HL-60 (cell line): ENCODE measurements at regions not wholly inside any gene's neighbourhood (a gene's known extent, or its start where the extent isn't known, plus 50 kb on each side); places are given as distances from the start of the nearest gene placed in this dataset.

Experiments
- CTCF ChIP-seq: IDR thresholded peaks from one replicate; pipeline ENCODE4 v1.5.1; 2011; ENCODE audit warnings: low read length, control low read depth, inconsistent platforms; ENCODE audit not compliant: insufficient read depth
- GABPA ChIP-seq: IDR thresholded peaks from 2 replicates; pipeline ENCODE4 v1.6.1; 2012; ENCODE audit warnings: low read depth
- POLR2AphosphoS5 ChIP-seq: IDR thresholded peaks from 2 replicates; pipeline ENCODE4 v1.6.1; 2012; ENCODE audit warnings: low read depth
- REST ChIP-seq: IDR thresholded peaks from 2 replicates; pipeline ENCODE4 v1.6.1; 2012; ENCODE audit warnings: low read depth; ENCODE audit not compliant: insufficient replicate concordance
- SPI1 ChIP-seq: IDR thresholded peaks from 2 replicates; pipeline ENCODE4 v1.6.1; 2012; ENCODE audit warnings: low read depth, mild to moderate bottlenecking, borderline replicate concordance

GRCh38 chr9:75636427-75637045, 253.9 kb upstream of the PCSK5 start:
- TF ChIP-seq POLR2AphosphoS5 (no peak), CTCF (no peak), REST (no peak), SPI1 (no peak), GABPA (no peak)
